Tibial nerve (tissue), 3 donors: ENCODE measurements at regions not wholly inside any gene's neighbourhood (a gene's known extent, or its start where the extent isn't known, plus 50 kb on each side); places are given as distances from the start of the nearest gene placed in this dataset.
"Not testable (repeated sequence)": the region's sequence is repeated elsewhere in the genome, so short reads cannot be mapped to it uniquely, and the experiment has no call there.

Experiments
- POLR2A ChIP-seq, 2 donors: fragments of 450-650 bp; IDR thresholded peaks; one replicate each; pipeline ENCODE4 v1.6.1; 2017; ENCODE audit warnings: antibody characterized with exemption in 2 of 2, mild to moderate bottlenecking in 2 of 2, moderate library complexity in 2 of 2
- TF ChIP-seq, protein P1 (sequence below), 5 experiments: fragments of 200-600 bp in 3 of 5; fragments of 450-650 bp in 2 of 5; sonication (generic) in 3 of 5; IDR thresholded peaks; one replicate each; pipeline ENCODE4 v1.5.1; 2016 to 2019; ENCODE audit warnings: antibody characterized with exemption in 5 of 5, mild to moderate bottlenecking in 3 of 5, moderate library complexity in 2 of 5

DNA sequence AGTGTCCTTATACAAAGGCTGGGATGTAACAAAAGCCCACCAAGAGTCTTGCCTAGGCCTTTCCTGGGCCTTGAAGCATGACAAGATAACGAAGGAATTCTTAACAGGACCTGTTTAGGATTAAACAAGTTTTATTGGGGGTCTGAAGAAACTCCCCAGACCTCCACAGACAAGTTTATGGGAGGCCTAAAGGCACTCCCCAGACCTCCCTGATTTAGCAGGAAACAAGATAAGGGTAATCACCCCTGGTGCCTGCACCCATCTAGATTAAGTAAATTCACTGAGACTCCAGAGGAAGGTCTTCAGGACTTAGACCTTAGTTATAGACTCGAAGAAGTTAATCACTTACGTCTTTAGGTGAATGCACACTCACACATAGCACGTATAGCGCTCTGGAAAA is 208.4 kb upstream of the SMLR1 start:
- TF ChIP-seq, protein P1, sequence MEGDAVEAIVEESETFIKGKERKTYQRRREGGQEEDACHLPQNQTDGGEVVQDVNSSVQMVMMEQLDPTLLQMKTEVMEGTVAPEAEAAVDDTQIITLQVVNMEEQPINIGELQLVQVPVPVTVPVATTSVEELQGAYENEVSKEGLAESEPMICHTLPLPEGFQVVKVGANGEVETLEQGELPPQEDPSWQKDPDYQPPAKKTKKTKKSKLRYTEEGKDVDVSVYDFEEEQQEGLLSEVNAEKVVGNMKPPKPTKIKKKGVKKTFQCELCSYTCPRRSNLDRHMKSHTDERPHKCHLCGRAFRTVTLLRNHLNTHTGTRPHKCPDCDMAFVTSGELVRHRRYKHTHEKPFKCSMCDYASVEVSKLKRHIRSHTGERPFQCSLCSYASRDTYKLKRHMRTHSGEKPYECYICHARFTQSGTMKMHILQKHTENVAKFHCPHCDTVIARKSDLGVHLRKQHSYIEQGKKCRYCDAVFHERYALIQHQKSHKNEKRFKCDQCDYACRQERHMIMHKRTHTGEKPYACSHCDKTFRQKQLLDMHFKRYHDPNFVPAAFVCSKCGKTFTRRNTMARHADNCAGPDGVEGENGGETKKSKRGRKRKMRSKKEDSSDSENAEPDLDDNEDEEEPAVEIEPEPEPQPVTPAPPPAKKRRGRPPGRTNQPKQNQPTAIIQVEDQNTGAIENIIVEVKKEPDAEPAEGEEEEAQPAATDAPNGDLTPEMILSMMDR (IDR thresholded peaks at IDR 0.05) = not testable (repeated sequence)
- not testable (repeated sequence) for TF ChIP-seq POLR2A (IDR thresholded peaks at IDR 0.05)
